Ovary (tissue), 7 donors: ENCODE measurements at regions not wholly inside any gene's neighbourhood (a gene's known extent, or its start where the extent isn't known, plus 50 kb on each side); places are given as distances from the start of the nearest gene placed in this dataset.

ENCODE experiments used
- DNase-seq, 5 donors: peaks; one replicate each; pipeline ENCODE4 v3.0.0-alpha.2; 2019 to 2020
- H3K27ac ChIP-seq, 2 donors: fragments of 200-600 bp; one replicate each; pipeline versions ENCODE4 v1.5.1 to v1.8.0; 2019 to 2022
- H3K27me3 ChIP-seq: fragments of 200-600 bp; one replicate; pipeline ENCODE4 v1.8.0; 2022
- H3K36me3 ChIP-seq: fragments of 200-600 bp; sonication (generic); one replicate; pipeline ENCODE4 v1.5.1; 2019
- H3K4me1 ChIP-seq: one replicate; pipeline ENCODE4 v1.8.1; 2013; ENCODE audit warnings: mild to moderate bottlenecking, moderate library complexity; ENCODE audit not compliant: insufficient read depth
- H3K4me3 ChIP-seq: fragments of 200-600 bp; sonication (generic); one replicate; pipeline ENCODE4 v1.5.1; 2017
- H3K9me3 ChIP-seq, 2 donors: fragments of 200-600 bp in 1 of 2; sonication (generic) in 1 of 2; one replicate each; pipeline versions ENCODE4 v1.5.1 to v1.8.1; 2013 to 2019; ENCODE audit warnings: mild to moderate bottlenecking in 1 of 2, moderate library complexity in 1 of 2
- CTCF ChIP-seq, 3 donors: fragments of 450-650 bp in 2 of 3; fragments of 200-600 bp in 1 of 3; IDR thresholded peaks; one replicate each; pipeline versions ENCODE4 v1.5.1 to v1.8.0; 2016 to 2022; ENCODE audit warnings: antibody characterized with exemption in 3 of 3, mild to moderate bottlenecking in 1 of 3
- EP300 ChIP-seq: sonication (generic); formaldehyde crosslinking; IDR thresholded peaks from one replicate; pipeline ENCODE4 v1.6.1; 2017; ENCODE audit warnings: antibody characterized with exemption
- POLR2A ChIP-seq: fragments of 450-650 bp; IDR thresholded peaks from one replicate; pipeline ENCODE4 v1.6.1; 2017; ENCODE audit warnings: antibody characterized with exemption, mild to moderate bottlenecking, moderate library complexity
- whole genome bisulfite sequencing, 3 donors: extraction: QIAGEN DNeasy Blood & Tissue Kit in 1 of 3; methylation state at CpG; one replicate each; pipeline versions ENCODE4 v1.1.5 to v1.1.7; 2013 to 2017; 5-methylcytosine and 5-hydroxymethylcytosine counted together
- intact Hi-C, 4 donors: fragments of 100-400 bp; cut with DNase I; formaldehyde crosslinking; loops; one replicate each; pipeline versions ENCODE4 v1.11.0 to v1.15.1; 2022 to 2023
- donor health status: DM: no; HTN: no; CAD: no; lungs with moderate emphysema.
- donor health status: DM: no; HTN: no; CAD: no.
- donor health status: Bipolar disorder and iron deficiency.
- donor health status: DM: no; HTN: no; CAD: no.
- donor health status: DM: yes; HTN: yes; CAD: no.

GRCh38 chr20:11753155-11753554, 164.5 kb upstream of the BTBD3 start:
- DNase-seq: no peak
- Histone ChIP-seq H3K9me3 (no peaks in the 10 kb centered on the region), H3K27me3 (no peaks in the 10 kb centered on the region), H3K27ac (no peak overlapping the region), H3K36me3 (no peaks in the 10 kb centered on the region), H3K4me3 (no peak overlapping the region), H3K4me1 (no peaks in the 10 kb centered on the region)
- 81 to 90% (median 81%) methylated on average over 2 of the region's 2 CpGs for WGBS, 3 donors
- TF ChIP-seq EP300: no peak
- TF ChIP-seq CTCF (IDR thresholded peaks at IDR 0.05): no peak
- intact Hi-C loops: no loop called here

GRCh38 chr20:11754451-11754850, 163.2 kb upstream of the BTBD3 start:
- no peak for TF ChIP-seq CTCF (IDR thresholded peaks at IDR 0.05)
- TF ChIP-seq POLR2A: no peak
- TF ChIP-seq EP300: no peak
- Histone ChIP-seq H3K9me3 (no peaks in the 10 kb centered on the region), H3K4me1 (no peaks in the 10 kb centered on the region), H3K27ac (no peak overlapping the region), H3K27me3 (no peaks in the 10 kb centered on the region), H3K4me3 (no peak overlapping the region), H3K36me3 (no peaks in the 10 kb centered on the region)
- DNase-seq: no peak
- intact Hi-C loops: no loop called here
- 78 to 83% (median 78%) methylated on average over 4 of the region's 4 CpGs for WGBS, 3 donors

- no peaks in the 10 kb centered on the region for H3K27me3 ChIP-seq
- intact Hi-C loops: no loop called here
- TF ChIP-seq EP300 (no peak), POLR2A (no peak), CTCF (IDR thresholded peaks at IDR 0.05) (no peak)
- H3K4me1 ChIP-seq: no peaks in the 10 kb centered on the region
- H3K27ac ChIP-seq: no peak overlapping the region
- no peaks in the 10 kb centered on the region for H3K9me3 ChIP-seq
- no peak overlapping the region for H3K4me3 ChIP-seq
- DNase-seq: no peak
- WGBS, 3 donors: 39 to 43% (median 42%) methylated on average over 6 of the region's 6 CpGs
- H3K36me3 ChIP-seq: no peaks in the 10 kb centered on the region
Observed at GRCh38 chr20:11755071-11755841, 162.4 kb upstream of the BTBD3 start.

GRCh38 chr20:11761497-11761896, 156.2 kb upstream of the BTBD3 start:
- DNase-seq: no peak
- 60 to 84% (median 71%) methylated on average over 4 of the region's 4 CpGs for WGBS, 3 donors
- H3K27me3 ChIP-seq: no peaks in the 10 kb centered on the region
- intact Hi-C loops: no loop called here
- no peak overlapping the region for H3K27ac ChIP-seq
- TF ChIP-seq POLR2A: no peak
- TF ChIP-seq CTCF (IDR thresholded peaks at IDR 0.05): no peak
- TF ChIP-seq EP300: no peak
- no peaks in the 10 kb centered on the region for H3K9me3 ChIP-seq
- H3K36me3 ChIP-seq: no peaks in the 10 kb centered on the region
- H3K4me1 ChIP-seq: no peaks in the 10 kb centered on the region
- no peak overlapping the region for H3K4me3 ChIP-seq
